Activated T-helper 1 cell treated with Interleukin-2 at 50 U/mL for 16 hours (primary cell): ENCODE measurements at regions not wholly inside any gene's neighbourhood (a gene's known extent, or its start where the extent isn't known, plus 50 kb on each side); places are given as distances from the start of the nearest gene placed in this dataset.
"Not testable (repeated sequence)": the region's sequence is repeated elsewhere in the genome, so short reads cannot be mapped to it uniquely, and the experiment has no call there.

Experiments used
- DNase-seq: peaks from one replicate; pipeline ENCODE4 v3.0.0-alpha.2; 2020; ENCODE audit warnings: low read depth

GRCh38 chr11:134591338-134591737 lies 179.3 kb upstream of the B3GAT1 start:
- DNase-seq, result no peak

GRCh38 chr11:134589129-134589528 lies 177.1 kb upstream of the B3GAT1 start:
- no peak for DNase-seq

- not testable (repeated sequence) for DNase-seq
Observed at GRCh38 chr11:134588460-134589110, 176.5 kb upstream of the B3GAT1 start.

GRCh38 chr11:134587345-134587744 lies 175.3 kb upstream of the B3GAT1 start:
- DNase-seq, result no peak

GRCh38 chr11:134586726-134587125 lies 174.7 kb upstream of the B3GAT1 start:
- no peak for DNase-seq

- no peak for DNase-seq
Observed at GRCh38 chr11:134585666-134586610, 173.9 kb upstream of the B3GAT1 start.

GRCh38 chr11:134584706-134585445 lies 172.8 kb upstream of the B3GAT1 start:
- no peak for DNase-seq

- DNase-seq, result no peak
Observed at GRCh38 chr11:134584001-134584561, 172.0 kb upstream of the B3GAT1 start.

- no peak for DNase-seq
Observed at GRCh38 chr11:134583397-134583990, 171.5 kb upstream of the B3GAT1 start.

GRCh38 chr11:134582770-134583095 lies 170.7 kb upstream of the B3GAT1 start:
- no peak for DNase-seq

GRCh38 chr11:134581966-134582769 lies 170.1 kb upstream of the B3GAT1 start:
- DNase-seq, result no peak

- no peak for DNase-seq
Observed at GRCh38 chr11:134581121-134581626, 169.1 kb upstream of the B3GAT1 start.

- no peak for DNase-seq
Observed at GRCh38 chr11:134580610-134580975, 168.6 kb upstream of the B3GAT1 start.

GRCh38 chr11:134579724-134580609 lies 167.9 kb upstream of the B3GAT1 start:
- DNase-seq, result no peak

- no peak for DNase-seq
Observed at GRCh38 chr11:134578807-134579723, 167.0 kb upstream of the B3GAT1 start.

GRCh38 chr11:134577751-134578395 lies 165.8 kb upstream of the B3GAT1 start:
- no peak for DNase-seq

- no peak for DNase-seq
Observed at GRCh38 chr11:134576721-134577171, 164.7 kb upstream of the B3GAT1 start.

GRCh38 chr11:134576286-134576685 lies 164.2 kb upstream of the B3GAT1 start:
- DNase-seq, result no peak
